Activated CD4-positive, alpha-beta T cell treated with anti-CD3 and anti-CD28 coated beads, Interleukin-2, amount 10 ng/mL, durations not matched to agents 7 days and 5 days (primary cell): ENCODE measurements at regions not wholly inside any gene's neighbourhood (a gene's known extent, or its start where the extent isn't known, plus 50 kb on each side); places are given as distances from the start of the nearest gene placed in this dataset.

ENCODE experiments used
- CTCF ChIA-PET: fragments of 350-600 bp; sonication (Branson Sonifier 250); formaldehyde crosslinking; loops from one replicate; lab custom pipeline; 2021; ENCODE audit warnings: antibody characterized with exemption; lab: Charles Lee
- POLR2A ChIA-PET: fragments of 350-600 bp; sonication (Branson Sonifier 250); formaldehyde crosslinking; loops from one replicate; lab custom pipeline; 2021; ENCODE audit warnings: antibody characterized with exemption; lab: Charles Lee
- DNase-seq: peaks from one replicate; pipeline ENCODE4 v3.0.0-alpha.2; 2020
- H3K27ac Mint-ChIP-seq: one replicate; pipeline ENCODE4 v1.8.0; 2021; ENCODE audit warnings: mild to moderate bottlenecking, moderate library complexity, mixed read lengths
- H3K27me3 Mint-ChIP-seq: one replicate; pipeline ENCODE4 v1.8.0; 2021; ENCODE audit warnings: mixed read lengths
- H3K36me3 Mint-ChIP-seq: one replicate; pipeline ENCODE4 v1.8.0; 2021; ENCODE audit warnings: low read depth, mixed read lengths
- H3K4me1 Mint-ChIP-seq: one replicate; pipeline ENCODE4 v1.8.0; 2021; ENCODE audit warnings: mixed read lengths
- H3K4me3 Mint-ChIP-seq: one replicate; pipeline ENCODE4 v1.8.0; 2021; ENCODE audit warnings: mild to moderate bottlenecking, moderate library complexity, mixed read lengths
- H3K9me3 Mint-ChIP-seq: one replicate; pipeline ENCODE4 v1.8.0; 2021; ENCODE audit warnings: mixed read lengths

DNA sequence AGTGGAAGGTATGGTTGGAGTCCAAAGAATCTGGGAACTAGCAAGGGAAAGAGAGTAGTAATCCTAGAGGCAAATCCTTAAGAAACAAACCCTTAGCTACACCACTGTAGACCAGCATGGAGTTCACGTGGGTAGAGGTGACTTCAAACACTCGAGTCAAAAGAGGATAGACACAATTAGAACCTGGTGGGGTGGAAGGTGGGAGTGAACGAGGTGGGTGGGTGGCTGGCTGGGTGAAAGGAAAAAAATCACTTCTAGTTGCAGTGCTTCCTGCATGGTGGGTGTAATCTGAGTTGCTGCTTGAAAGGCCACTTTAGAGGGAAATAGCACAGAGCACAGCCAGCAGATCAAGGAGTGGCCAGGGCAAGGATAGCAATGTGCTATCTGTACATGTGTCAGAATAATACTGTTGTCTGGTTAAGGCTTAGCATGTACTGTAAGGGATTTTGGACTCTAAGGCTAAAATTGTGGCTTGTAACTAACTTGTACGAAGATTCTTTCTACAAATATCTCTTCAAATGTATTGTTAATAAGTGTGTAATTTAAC is 356.2 kb downstream of the GRIA2 start:
- POLR2A ChIA-PET = no interaction called here
- H3K36me3 Mint-ChIP-seq = no peaks in the 10 kb centered on the region
- no peaks in the 10 kb centered on the region for H3K9me3 Mint-ChIP-seq
- CTCF ChIA-PET = no interaction called here
- no peaks in the 10 kb centered on the region for H3K27me3 Mint-ChIP-seq
- no peaks in the 10 kb centered on the region for H3K4me1 Mint-ChIP-seq
- no peak for DNase-seq
- no peak overlapping the region for H3K27ac Mint-ChIP-seq
- H3K4me3 Mint-ChIP-seq = no peak overlapping the region

DNA sequence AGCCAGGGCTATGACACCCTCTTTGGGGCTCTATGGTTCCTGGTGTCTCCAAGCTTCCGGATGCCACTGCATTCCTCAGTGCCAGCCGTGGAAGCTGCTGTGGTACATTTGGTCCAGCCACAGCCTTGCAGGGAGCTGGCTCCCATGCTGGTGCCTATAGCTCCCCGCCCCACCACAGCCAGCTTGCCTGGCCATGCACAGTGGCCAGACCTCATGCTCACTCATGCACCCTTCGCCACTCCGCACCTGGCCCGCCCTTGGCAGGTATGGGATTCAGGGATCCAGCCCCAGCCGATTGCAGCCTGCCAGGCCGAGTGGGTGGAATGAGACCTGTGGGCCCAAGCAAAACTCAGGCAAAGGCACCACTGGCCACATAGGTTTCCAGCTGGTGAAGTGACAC is 354.8 kb downstream of the GRIA2 start:
- POLR2A ChIA-PET = no interaction called here
- H3K4me1 Mint-ChIP-seq = no peaks in the 10 kb centered on the region
- H3K4me3 Mint-ChIP-seq = no peak overlapping the region
- no peak overlapping the region for H3K27ac Mint-ChIP-seq
- H3K27me3 Mint-ChIP-seq = no peaks in the 10 kb centered on the region
- no peaks in the 10 kb centered on the region for H3K9me3 Mint-ChIP-seq
- CTCF ChIA-PET = no interaction called here
- DNase-seq = no peak
- no peaks in the 10 kb centered on the region for H3K36me3 Mint-ChIP-seq

DNA sequence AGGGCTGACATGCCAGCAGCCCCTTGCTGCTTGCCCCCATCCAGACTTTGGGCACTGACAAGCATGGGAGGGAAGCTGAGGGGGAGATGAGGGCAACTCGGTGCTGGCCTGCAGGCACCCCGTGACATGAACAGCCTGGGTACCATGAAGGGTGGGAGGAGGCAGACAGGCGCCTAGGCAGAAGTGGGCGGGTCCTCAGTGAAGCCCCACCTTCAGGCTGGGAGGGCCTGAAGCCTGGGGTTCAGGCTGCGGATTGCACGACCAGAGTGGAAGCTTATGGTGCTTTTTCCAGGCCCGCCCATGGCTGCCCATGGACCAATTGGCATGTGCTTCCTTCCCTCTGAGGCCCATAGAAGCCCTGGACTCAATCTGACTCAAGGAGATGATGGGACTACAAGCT is 354.1 kb downstream of the GRIA2 start:
- no peaks in the 10 kb centered on the region for H3K9me3 Mint-ChIP-seq
- H3K4me3 Mint-ChIP-seq = no peak overlapping the region
- H3K27me3 Mint-ChIP-seq = no peaks in the 10 kb centered on the region
- POLR2A ChIA-PET = no interaction called here
- no peak overlapping the region for H3K27ac Mint-ChIP-seq
- no peaks in the 10 kb centered on the region for H3K36me3 Mint-ChIP-seq
- CTCF ChIA-PET = no interaction called here
- DNase-seq = no peak
- no peaks in the 10 kb centered on the region for H3K4me1 Mint-ChIP-seq

DNA sequence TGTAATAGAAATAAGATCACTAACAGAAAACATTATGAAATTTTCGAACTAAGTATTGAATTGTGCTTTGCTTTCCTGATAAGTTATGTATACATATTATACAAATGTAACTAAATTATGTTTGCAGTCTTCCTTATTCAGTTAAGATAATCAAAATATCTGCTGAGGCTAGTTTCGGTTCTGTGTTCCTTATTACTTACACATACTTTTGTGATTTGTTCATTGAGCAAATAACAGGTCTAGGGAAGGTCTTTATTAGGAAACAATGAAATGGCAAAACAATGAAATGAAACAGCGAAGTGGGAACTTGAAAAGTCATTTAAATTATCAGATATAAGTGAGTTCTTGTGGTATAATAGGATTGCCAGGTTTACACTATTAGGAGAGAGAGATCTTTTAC is 352.4 kb downstream of the GRIA2 start:
- ChIA-PET CTCF (no interaction called here), POLR2A (no interaction called here)
- H3K36me3 Mint-ChIP-seq = no peaks in the 10 kb centered on the region
- no peak for DNase-seq
- H3K4me1 Mint-ChIP-seq = no peaks in the 10 kb centered on the region
- H3K27ac Mint-ChIP-seq = no peak overlapping the region
- no peak overlapping the region for H3K4me3 Mint-ChIP-seq
- no peaks in the 10 kb centered on the region for H3K27me3 Mint-ChIP-seq
- H3K9me3 Mint-ChIP-seq = no peaks in the 10 kb centered on the region

DNA sequence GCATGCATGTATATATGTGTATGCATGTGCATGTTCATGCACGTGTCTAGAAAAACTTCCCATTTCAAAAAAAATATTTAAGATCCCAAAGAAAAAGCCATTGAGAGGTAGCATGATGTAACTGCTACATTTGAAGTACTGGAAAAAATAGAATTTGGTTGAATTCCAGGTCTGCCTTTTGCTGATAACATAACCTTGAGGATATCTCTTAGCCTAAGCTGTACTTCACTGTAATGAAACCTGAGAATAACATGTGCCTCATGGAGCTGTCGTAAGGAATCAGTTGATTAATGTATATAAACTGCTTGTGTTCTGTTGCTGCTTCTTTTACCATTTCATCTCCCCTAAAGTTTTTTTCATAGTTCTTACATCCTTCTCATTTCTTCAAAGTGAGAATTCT is 351.8 kb downstream of the GRIA2 start:
- Mint-ChIP-seq H3K36me3 (no peaks in the 10 kb centered on the region), H3K4me3 (no peak overlapping the region), H3K9me3 (no peaks in the 10 kb centered on the region), H3K27ac (no peak overlapping the region), H3K4me1 (no peaks in the 10 kb centered on the region), H3K27me3 (no peaks in the 10 kb centered on the region)
- POLR2A ChIA-PET = no interaction called here
- CTCF ChIA-PET = no interaction called here
- DNase-seq = no peak

DNA sequence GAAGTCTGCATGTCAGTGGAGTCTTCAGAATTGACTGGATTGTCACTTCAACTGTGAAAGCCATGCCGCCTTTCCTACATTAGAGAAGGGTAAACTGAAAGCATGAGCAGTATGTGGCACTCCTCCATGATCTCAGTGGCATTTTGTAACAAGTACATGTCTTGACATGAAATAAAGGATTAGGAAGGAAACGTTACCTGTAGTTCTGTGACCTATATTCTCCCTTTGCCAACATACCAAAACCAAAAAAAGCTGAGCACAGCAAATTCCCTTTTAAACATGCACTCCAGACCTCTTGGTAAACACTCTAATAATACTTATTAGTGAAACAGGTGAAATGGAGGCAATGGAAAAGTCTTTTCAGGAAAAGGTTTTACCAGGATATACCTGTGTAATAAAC is 344.2 kb downstream of the GRIA2 start:
- no peaks in the 10 kb centered on the region for H3K36me3 Mint-ChIP-seq
- no peaks in the 10 kb centered on the region for H3K27me3 Mint-ChIP-seq
- CTCF ChIA-PET = no interaction called here

DNA sequence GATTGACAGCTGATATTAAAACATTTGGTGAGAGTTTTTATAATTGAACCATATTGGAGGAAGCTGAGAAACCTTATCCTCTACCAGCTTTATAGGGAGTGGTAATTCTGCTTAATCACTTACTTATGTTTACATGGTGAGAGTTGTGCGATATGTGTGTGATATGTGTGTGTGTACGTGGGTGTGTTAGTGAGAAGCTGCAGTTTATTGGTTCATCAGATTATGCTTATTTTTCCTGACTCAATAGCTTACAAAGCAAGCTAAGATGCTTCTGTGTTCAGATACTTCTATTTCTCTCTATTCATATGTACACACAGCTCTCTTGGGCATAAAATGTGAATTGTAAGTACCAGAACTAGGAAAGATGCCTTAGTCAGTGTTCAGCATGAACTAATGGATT is 343.7 kb downstream of the GRIA2 start:
- Mint-ChIP-seq H3K27me3 (no peaks in the 10 kb centered on the region), H3K27ac (no peak overlapping the region), H3K4me1 (no peaks in the 10 kb centered on the region), H3K9me3 (no peaks in the 10 kb centered on the region), H3K4me3 (no peak overlapping the region), H3K36me3 (no peaks in the 10 kb centered on the region)
- ChIA-PET POLR2A (no interaction called here), CTCF (no interaction called here)
- no peak for DNase-seq

More for the DNA sequence above, 344.2 kb downstream of the GRIA2 start:
- Mint-ChIP-seq H3K4me3 (no peak overlapping the region), H3K4me1 (no peaks in the 10 kb centered on the region), H3K9me3 (no peaks in the 10 kb centered on the region), H3K27ac (no peak overlapping the region)
- POLR2A ChIA-PET = no interaction called here
- no peak for DNase-seq

DNA sequence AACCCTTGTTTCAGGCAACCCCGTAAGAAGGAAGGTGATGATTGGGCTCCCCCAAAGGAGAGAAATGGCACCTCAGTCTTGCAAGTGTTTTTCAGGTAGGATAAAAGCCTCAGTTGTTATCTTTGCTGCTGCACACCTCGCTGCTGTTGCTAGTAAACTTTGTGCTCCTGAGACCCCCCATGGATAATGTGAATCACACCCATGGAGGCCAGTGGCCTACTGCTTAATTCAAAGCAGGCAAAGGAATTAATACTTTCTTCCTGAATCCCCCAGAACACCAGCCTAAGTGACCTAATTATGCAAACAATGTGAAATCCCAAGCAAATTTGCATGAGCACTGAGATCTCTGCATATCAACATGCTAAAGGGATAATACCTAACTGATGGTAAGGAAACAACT is 337.5 kb downstream of the GRIA2 start:
- Mint-ChIP-seq H3K27me3 (no peaks in the 10 kb centered on the region), H3K27ac (no peak overlapping the region), H3K36me3 (no peaks in the 10 kb centered on the region), H3K4me1 (no peaks in the 10 kb centered on the region), H3K9me3 (no peaks in the 10 kb centered on the region), H3K4me3 (no peak overlapping the region)
- no peak for DNase-seq
- ChIA-PET CTCF (no interaction called here), POLR2A (no interaction called here)

DNA sequence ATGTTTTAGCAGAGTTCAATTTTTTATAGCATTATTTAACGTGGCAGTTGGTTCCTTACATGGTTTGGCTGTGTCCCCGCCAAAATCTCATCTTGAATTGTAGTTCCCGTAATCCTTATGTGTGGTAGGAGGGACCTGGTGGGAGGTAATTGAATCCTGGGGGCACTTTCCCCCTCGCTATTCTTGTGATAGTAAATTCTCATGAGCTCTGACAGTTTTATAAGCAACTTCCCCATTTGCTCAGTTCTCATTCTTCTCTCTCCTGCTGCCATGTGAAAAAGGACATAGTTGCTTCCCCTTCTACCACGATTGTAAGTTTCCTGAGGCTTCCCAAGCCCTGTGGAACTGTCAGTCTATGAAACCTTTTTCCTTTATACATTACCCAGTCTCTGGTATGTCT is 329.5 kb downstream of the GRIA2 start:
- no peaks in the 10 kb centered on the region for H3K36me3 Mint-ChIP-seq
- H3K4me1 Mint-ChIP-seq = no peaks in the 10 kb centered on the region
- H3K9me3 Mint-ChIP-seq = peaks cover 5% of the 10 kb centered on the region
- CTCF ChIA-PET = no interaction called here
- no peak for DNase-seq
- no peak overlapping the region for H3K27ac Mint-ChIP-seq
- POLR2A ChIA-PET = no interaction called here
- no peak overlapping the region for H3K4me3 Mint-ChIP-seq
- H3K27me3 Mint-ChIP-seq = no peaks in the 10 kb centered on the region

DNA sequence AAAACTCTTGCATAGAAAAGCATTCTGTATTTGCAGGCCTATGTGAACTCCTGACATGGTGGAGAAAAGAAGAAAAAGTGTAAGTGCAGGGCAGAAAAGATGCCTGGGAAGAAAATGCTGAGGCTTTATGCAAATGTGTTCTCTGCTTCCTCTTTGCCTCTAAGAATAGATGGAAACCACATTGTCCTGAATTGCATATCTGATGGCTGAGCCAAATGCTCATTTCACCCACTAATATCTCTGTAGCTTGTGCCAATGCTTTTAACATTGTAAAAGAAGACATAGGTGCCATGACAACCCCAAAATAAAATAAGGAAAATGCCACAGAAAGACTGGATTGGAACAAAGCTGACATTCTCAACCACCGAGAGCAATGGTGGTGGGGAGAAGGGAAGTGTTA is 307.4 kb downstream of the GRIA2 start:
- no peak overlapping the region for H3K4me3 Mint-ChIP-seq
- no peak for DNase-seq
- no peaks in the 10 kb centered on the region for H3K36me3 Mint-ChIP-seq
- ChIA-PET CTCF (no interaction called here), POLR2A (no interaction called here)
- H3K9me3 Mint-ChIP-seq = peaks cover 17% of the 10 kb centered on the region
- H3K27ac Mint-ChIP-seq = no peak overlapping the region
- no peaks in the 10 kb centered on the region for H3K27me3 Mint-ChIP-seq
- H3K4me1 Mint-ChIP-seq = no peaks in the 10 kb centered on the region

DNA sequence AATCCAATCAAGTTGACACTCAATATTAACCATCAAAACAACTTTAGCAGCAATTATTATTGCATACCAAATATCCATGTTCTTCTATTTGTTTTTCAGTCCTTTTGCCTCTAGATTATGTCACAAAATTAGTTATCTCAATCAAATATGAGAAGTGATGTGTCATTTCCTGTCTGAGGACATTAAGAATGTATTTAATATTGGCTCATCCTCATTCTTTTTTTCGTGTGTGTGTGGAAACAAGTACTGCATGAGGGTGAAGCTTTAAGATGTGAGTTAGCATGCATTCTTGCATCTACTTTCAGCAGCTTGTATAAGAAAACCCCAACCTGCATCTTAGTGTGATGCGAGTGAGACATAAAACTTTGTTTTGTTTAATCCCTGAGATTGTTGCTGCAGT is 301.4 kb downstream of the GRIA2 start:
- Mint-ChIP-seq H3K4me1 (no peaks in the 10 kb centered on the region), H3K9me3 (peaks cover 5% of the 10 kb centered on the region), H3K36me3 (no peaks in the 10 kb centered on the region), H3K4me3 (no peak overlapping the region), H3K27me3 (no peaks in the 10 kb centered on the region), H3K27ac (no peak overlapping the region)
- ChIA-PET CTCF (no interaction called here), POLR2A (no interaction called here)
- no peak for DNase-seq

DNA sequence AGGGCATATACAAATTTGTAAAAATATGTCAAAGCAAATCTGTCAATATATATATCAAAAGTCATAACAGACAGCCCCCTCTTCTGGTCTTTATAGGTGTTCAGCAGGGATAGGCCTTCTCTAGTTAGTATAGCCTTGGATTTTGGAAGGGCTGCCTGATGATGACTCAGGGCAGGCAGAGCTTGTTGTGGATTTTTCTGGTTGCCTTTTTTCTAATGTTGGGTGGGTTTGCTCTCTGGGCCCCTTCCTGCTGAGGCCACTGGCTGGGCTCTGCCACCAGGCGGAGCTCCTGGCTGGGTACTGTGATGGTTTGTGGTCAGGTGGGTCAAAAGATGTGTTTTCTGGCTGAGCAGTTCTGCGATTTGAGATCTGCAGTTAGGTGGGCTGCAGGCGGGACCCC is 294.2 kb downstream of the GRIA2 start:
- Mint-ChIP-seq H3K4me1 (no peaks in the 10 kb centered on the region), H3K4me3 (no peak overlapping the region), H3K27me3 (no peaks in the 10 kb centered on the region), H3K27ac (no peak overlapping the region), H3K36me3 (no peaks in the 10 kb centered on the region), H3K9me3 (no peaks in the 10 kb centered on the region)
- ChIA-PET POLR2A (no interaction called here), CTCF (no interaction called here)
- DNase-seq = no peak

DNA sequence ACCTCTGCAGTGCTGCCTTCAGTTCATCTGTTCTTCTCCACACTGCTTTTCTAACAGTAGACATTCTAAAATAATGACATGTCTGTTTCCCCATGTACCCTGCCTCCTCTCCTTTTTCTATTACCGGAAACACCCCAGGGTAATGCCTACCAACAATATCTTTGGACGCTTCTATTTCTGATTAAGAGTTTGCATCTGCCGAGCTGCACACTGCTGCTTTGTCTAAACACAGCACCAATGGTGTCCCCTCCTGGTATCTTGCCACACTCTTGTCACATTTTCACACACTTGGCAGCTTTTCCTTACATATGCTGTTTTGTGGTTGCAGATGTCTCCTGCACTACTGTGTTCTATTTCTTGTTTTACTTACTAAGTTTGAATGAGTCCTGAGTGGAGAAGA is 288.8 kb downstream of the GRIA2 start:
- H3K27ac Mint-ChIP-seq = no peak overlapping the region
- H3K9me3 Mint-ChIP-seq = peaks cover 2% of the 10 kb centered on the region
- H3K4me1 Mint-ChIP-seq = no peaks in the 10 kb centered on the region
- H3K36me3 Mint-ChIP-seq = no peaks in the 10 kb centered on the region
- H3K4me3 Mint-ChIP-seq = no peak overlapping the region
- DNase-seq = no peak
- CTCF ChIA-PET = no interaction called here
- POLR2A ChIA-PET = no interaction called here
- no peaks in the 10 kb centered on the region for H3K27me3 Mint-ChIP-seq

DNA sequence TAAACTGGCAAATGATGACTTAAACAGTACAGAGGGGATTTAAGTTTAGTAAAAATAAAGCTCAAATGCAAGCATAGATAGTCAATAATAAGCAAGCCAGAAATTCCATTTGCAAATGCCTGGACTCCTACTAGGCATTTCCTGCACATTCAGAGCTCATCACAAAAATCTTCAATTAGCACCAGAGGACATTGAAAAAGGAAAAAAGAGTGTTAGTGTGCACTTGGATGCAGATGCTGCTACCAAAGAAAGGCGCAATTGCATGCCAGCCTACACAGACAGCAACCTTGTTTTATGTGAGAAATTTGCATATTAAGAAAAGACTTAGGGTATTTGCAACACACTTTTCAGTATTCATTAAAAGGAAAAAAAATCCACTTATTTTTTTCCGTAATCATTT is 282.1 kb downstream of the GRIA2 start:
- no peak for DNase-seq
- Mint-ChIP-seq H3K4me3 (no peak overlapping the region), H3K36me3 (no peaks in the 10 kb centered on the region), H3K9me3 (peaks cover 2% of the 10 kb centered on the region), H3K27me3 (no peaks in the 10 kb centered on the region), H3K4me1 (no peaks in the 10 kb centered on the region), H3K27ac (no peak overlapping the region)
- ChIA-PET CTCF (no interaction called here), POLR2A (no interaction called here)
